ENCODE measurements at regions not wholly inside any gene's neighbourhood (a gene's known extent, or its start where the extent isn't known, plus 50 kb on each side); places are given as distances from the start of the nearest gene placed in this dataset.
"Not testable (repeated sequence)": the region's sequence is repeated elsewhere in the genome, so short reads cannot be mapped to it uniquely, and the experiment has no call there.

DNA sequence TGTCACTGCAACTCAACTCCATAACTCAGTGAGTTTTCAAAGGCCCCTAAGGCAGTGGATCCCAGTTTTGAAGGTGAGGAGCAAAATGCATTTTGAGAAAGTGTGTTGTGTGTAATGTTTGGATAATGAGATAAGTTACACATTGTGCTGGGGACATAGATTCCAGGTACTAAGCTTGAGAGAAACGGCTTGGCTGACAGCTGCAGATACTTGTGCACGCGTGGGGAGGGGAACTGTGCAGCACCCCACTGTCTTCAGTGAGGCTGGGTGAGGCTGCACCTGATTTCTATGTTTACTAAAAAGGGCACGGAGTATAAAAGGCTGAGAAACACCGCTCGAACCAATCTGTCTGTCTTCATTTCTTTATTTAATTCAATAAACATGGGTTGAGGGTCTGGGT, 254.0 kb upstream of the COPS8 start:
- intact Hi-C loops (cut with DNase I): no loop called here
- Histone ChIP-seq H3K4me1 (no peaks in the 10 kb centered on the region), H3K9me3 (no peaks in the 10 kb centered on the region), H3K4me3 (no peak overlapping the region), H3K27me3 (no peaks in the 10 kb centered on the region), H3K36me3 (no peaks in the 10 kb centered on the region), H3K27ac (no peak overlapping the region)
- TF ChIP-seq, protein P1, sequence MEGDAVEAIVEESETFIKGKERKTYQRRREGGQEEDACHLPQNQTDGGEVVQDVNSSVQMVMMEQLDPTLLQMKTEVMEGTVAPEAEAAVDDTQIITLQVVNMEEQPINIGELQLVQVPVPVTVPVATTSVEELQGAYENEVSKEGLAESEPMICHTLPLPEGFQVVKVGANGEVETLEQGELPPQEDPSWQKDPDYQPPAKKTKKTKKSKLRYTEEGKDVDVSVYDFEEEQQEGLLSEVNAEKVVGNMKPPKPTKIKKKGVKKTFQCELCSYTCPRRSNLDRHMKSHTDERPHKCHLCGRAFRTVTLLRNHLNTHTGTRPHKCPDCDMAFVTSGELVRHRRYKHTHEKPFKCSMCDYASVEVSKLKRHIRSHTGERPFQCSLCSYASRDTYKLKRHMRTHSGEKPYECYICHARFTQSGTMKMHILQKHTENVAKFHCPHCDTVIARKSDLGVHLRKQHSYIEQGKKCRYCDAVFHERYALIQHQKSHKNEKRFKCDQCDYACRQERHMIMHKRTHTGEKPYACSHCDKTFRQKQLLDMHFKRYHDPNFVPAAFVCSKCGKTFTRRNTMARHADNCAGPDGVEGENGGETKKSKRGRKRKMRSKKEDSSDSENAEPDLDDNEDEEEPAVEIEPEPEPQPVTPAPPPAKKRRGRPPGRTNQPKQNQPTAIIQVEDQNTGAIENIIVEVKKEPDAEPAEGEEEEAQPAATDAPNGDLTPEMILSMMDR (IDR thresholded peaks at IDR 0.05): no peak
- no peak for TF ChIP-seq POLR2AphosphoS5 (IDR thresholded peaks at IDR 0.05)
- 85 to 88% methylated on average over 6 of the region's 6 CpGs for WGBS, 2 donors
- no peak for DNase-seq

DNA sequence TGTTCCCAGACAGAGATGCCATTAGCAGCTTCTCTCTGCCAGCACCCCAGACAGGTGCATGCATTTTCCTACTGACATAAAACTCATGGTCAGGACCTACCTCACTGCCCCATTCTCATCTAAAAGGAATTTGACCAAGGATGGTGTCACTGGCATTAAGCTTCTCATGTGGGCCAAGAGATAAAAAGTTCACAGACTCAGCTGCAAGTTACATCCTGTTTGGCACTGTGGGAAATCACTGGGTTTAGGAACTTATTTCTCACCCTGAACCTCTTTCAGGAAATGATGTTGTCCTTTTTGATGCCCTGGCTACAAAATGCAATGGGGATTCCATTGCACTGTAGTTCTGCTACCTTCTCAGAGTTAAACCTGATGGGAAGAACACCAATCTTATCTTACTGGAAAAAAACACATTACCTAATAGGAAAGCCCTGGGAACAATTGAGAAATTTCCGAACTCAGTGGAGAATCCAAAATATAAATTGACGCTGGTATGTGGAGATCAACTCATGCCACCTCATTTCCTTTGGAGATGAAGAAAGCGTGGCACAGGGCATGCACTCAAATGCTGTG, 252.1 kb upstream of the COPS8 start:
- Histone ChIP-seq H3K36me3 (no peaks in the 10 kb centered on the region), H3K4me1 (no peaks in the 10 kb centered on the region), H3K27me3 (no peaks in the 10 kb centered on the region), H3K9me3 (no peaks in the 10 kb centered on the region), H3K27ac (no peak overlapping the region), H3K4me3 (no peak overlapping the region)
- intact Hi-C loops (cut with DNase I): no loop called here
- TF ChIP-seq POLR2AphosphoS5 (IDR thresholded peaks at IDR 0.05) (no peak), POLR2A (IDR thresholded peaks at IDR 0.05) (no peak), EP300 (IDR thresholded peaks at IDR 0.05) (no peak)
- TF ChIP-seq, protein P1 (IDR thresholded peaks at IDR 0.05): no peak
- 93% methylated on average over 3 of the region's 3 CpGs for WGBS, 2 donors
- no peak for DNase-seq

DNA sequence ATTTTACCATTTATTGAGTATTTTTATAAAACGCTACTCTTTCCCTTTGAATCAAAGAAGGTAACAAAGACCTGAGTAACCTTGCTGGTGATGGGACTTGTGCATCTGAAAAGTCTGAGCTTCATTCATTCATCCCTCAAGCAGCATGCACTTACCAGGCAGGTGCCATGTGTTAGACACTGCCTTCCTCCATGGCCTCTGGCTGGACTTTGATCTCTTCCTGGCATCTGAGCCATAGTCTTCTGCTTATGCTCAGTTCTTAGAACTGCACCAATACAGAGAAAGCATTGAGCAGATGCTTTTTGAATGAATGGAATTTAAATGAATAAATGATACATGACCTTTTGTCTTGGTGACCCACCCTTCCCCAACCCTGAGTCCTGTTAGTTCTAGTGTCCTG, 251.4 kb upstream of the COPS8 start:
- Histone ChIP-seq H3K27ac (no peak overlapping the region), H3K4me3 (no peak overlapping the region), H3K4me1 (no peaks in the 10 kb centered on the region), H3K36me3 (no peaks in the 10 kb centered on the region), H3K9me3 (no peaks in the 10 kb centered on the region), H3K27me3 (no peaks in the 10 kb centered on the region)
- no peak for TF ChIP-seq EP300 (IDR thresholded peaks at IDR 0.05)
- TF ChIP-seq POLR2A (IDR thresholded peaks at IDR 0.05): no peak
- no peak for TF ChIP-seq POLR2AphosphoS5 (IDR thresholded peaks at IDR 0.05)
- WGBS, 2 donors: 93 to 95% methylated on average over 1 of the region's 1 CpG
- intact Hi-C loops (cut with DNase I): no loop called here
- DNase-seq: no peak

DNA sequence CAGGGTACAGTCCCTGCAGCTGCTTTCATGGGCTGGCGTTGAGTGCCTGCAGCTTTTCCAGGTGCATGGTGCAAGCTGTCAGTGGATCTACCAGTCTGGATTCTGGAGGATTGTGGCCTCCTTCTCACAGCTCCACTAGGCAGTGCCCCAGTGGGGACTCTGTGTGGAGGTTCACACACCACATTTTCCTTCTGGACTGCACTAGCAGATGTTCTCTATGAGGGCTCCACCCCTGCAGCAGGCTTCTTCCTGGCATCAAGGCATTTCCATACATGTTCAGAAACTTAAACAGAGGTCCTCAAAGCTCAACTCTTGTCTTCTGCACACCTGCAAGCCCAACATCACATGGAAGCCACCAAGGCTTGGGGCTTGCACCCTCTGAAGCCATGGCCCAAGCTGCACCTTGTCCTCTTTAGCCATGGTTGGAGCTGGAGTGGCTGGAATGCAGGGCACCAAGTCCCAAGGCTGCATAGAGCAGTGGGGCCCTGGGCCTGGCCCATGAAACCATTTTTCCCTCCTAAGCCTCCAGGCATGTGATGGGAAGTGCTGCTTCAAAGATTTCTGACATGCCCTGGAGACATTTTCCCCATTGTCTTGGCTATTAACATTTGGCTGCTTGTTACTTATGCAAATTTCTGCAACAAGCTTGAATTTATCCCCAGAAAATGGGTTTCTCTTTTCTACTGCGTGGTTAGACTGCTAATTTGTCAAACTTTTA, 250.2 kb upstream of the COPS8 start:
- DNase-seq: no peak
- 74 to 75% methylated on average over 2 of the region's 2 CpGs for WGBS, 2 donors
- no peaks in the 10 kb centered on the region for H3K27me3 ChIP-seq
- no peaks in the 10 kb centered on the region for H3K9me3 ChIP-seq
- H3K4me3 ChIP-seq: no peak overlapping the region
- TF ChIP-seq POLR2A (IDR thresholded peaks at IDR 0.05): no peak
- no peak for TF ChIP-seq POLR2AphosphoS5 (IDR thresholded peaks at IDR 0.05)
- no peak for TF ChIP-seq EP300 (IDR thresholded peaks at IDR 0.05)
- TF ChIP-seq, protein P1 (IDR thresholded peaks at IDR 0.05): no peak
- no peaks in the 10 kb centered on the region for H3K36me3 ChIP-seq
- no peak overlapping the region for H3K27ac ChIP-seq
- no peaks in the 10 kb centered on the region for H3K4me1 ChIP-seq
- intact Hi-C loops (cut with DNase I): no loop called here

DNA sequence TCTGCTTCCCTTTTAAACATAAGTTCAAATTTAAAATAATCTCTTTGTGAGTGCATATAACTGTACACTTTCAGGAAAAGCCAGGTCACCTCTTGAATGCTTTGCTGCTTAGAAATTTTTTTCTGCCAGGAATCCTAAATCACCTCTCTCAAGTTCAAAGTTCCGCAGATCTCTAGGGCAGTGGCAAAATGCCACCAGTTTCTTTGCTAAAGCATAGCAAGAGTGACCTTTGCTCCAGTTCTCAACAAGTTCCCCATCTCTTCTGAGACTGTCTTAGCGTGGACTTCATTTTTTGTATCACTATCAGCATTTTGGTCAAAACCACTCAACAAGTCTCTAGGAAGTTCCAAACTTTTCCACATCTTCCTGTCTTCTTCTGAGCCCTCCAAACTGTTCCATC, 249.7 kb upstream of the COPS8 start:
- H3K27me3 ChIP-seq; DNase-seq; intact Hi-C loops (cut with DNase I); H3K36me3 ChIP-seq; H3K4me3 ChIP-seq; H3K4me1 ChIP-seq; H3K27ac ChIP-seq; H3K9me3 ChIP-seq: not testable (repeated sequence)
- WGBS, 2 donors: 14 to 71% methylated on average over 2 of the region's 2 CpGs

DNA sequence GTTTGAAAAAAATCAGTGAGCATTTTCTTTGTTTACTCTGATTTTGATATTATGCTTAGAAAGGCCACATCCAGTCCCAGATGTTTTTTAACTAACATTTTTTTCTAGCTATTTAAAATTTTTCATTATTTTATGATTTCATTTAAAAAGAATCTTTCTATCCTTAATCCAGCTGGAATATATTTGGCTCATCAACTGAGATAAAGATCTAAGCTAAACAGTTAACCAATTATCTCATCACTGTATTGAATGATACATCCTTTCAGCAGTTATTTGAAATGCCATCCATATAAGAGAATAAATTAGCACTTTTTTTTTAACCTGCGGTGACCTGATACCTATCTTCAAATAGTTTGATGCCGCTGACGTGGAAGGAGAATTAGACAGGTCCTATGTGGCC, 245.5 kb upstream of the COPS8 start:
- intact Hi-C loops (cut with DNase I): no loop called here
- Histone ChIP-seq H3K4me1 (peaks cover 0 to 16% (median 5%) of the 10 kb centered on the region in 4 donors), H3K27me3 (no peaks in the 10 kb centered on the region), H3K9me3 (no peaks in the 10 kb centered on the region), H3K36me3 (no peaks in the 10 kb centered on the region), H3K27ac (no peak overlapping the region), H3K4me3 (no peak overlapping the region)
- WGBS, 2 donors: 83 to 84% methylated on average over 3 of the region's 3 CpGs
- DNase-seq: no peak
- no peak for TF ChIP-seq POLR2AphosphoS5 (IDR thresholded peaks at IDR 0.05)
- TF ChIP-seq, protein P1 (IDR thresholded peaks at IDR 0.05): no peak
- no peak for TF ChIP-seq EP300 (IDR thresholded peaks at IDR 0.05)
- TF ChIP-seq POLR2A (IDR thresholded peaks at IDR 0.05): no peak
